Nephron progenitor cell (in vitro differentiated cells): ENCODE measurements at regions not wholly inside any gene's neighbourhood (a gene's known extent, or its start where the extent isn't known, plus 50 kb on each side); places are given as distances from the start of the nearest gene placed in this dataset.

Experiments used
- DNase-seq: peaks from one replicate; pipeline ENCODE4 v3.0.0; 2021
- H3K27ac Mint-ChIP-seq: 2 replicates; pipeline ENCODE4 v1.8.0; 2021; ENCODE audit warnings: mild to moderate bottlenecking, moderate library complexity, mixed read lengths
- H3K27me3 Mint-ChIP-seq: 2 replicates; pipeline ENCODE4 v1.8.0; 2021; ENCODE audit warnings: mild to moderate bottlenecking, low read depth, mixed read lengths; ENCODE audit not compliant: poor library complexity
- H3K36me3 Mint-ChIP-seq: 2 replicates; pipeline ENCODE4 v1.8.0; 2021; ENCODE audit warnings: low read depth, mixed read lengths
- H3K4me1 Mint-ChIP-seq: 2 replicates; pipeline ENCODE4 v1.8.0; 2021; ENCODE audit warnings: mixed read lengths
- H3K4me3 Mint-ChIP-seq: 2 replicates; pipeline ENCODE4 v1.8.0; 2021; ENCODE audit warnings: mild to moderate bottlenecking, moderate library complexity, mixed read lengths
- H3K9me3 Mint-ChIP-seq: 2 replicates; pipeline ENCODE4 v1.8.0; 2021; ENCODE audit warnings: mild to moderate bottlenecking, moderate library complexity, mixed read lengths
- CTCF ChIP-seq: fragments of 200-600 bp; sonication (generic); IDR thresholded peaks from 2 replicates; pipeline ENCODE4 v1.5.0; 2021; ENCODE audit warnings: antibody characterized with exemption

GRCh38 chr12:125263385-125263784, 198.2 kb downstream of the AACS start:
- Mint-ChIP-seq H3K4me3 (no peak overlapping the region), H3K27ac (no peak overlapping the region), H3K27me3 (peaks cover 9% of the 10 kb centered on the region), H3K4me1 (peaks cover 25% of the 10 kb centered on the region), H3K36me3 (peaks cover 9% of the 10 kb centered on the region), H3K9me3 (peaks cover 14% of the 10 kb centered on the region)
- TF ChIP-seq CTCF = no peak
- DNase-seq = peak; percentile 21

- peaks cover 3% of the 10 kb centered on the region for H3K27me3 Mint-ChIP-seq
- peaks cover 9% of the 10 kb centered on the region for H3K36me3 Mint-ChIP-seq
- H3K9me3 Mint-ChIP-seq = peaks cover 14% of the 10 kb centered on the region
- no peak overlapping the region for H3K4me3 Mint-ChIP-seq
- TF ChIP-seq CTCF = no peak
- no peak for DNase-seq
- no peak overlapping the region for H3K27ac Mint-ChIP-seq
- H3K4me1 Mint-ChIP-seq = peaks cover 4% of the 10 kb centered on the region
These were observed 201.9 kb downstream of the AACS start for GRCh38 chr12:125267114-125267513.

- no peak overlapping the region for H3K4me3 Mint-ChIP-seq
- no peak overlapping the region for H3K27ac Mint-ChIP-seq
- no peak for DNase-seq
- H3K4me1 Mint-ChIP-seq = peaks cover 9% of the 10 kb centered on the region
- no peaks in the 10 kb centered on the region for H3K36me3 Mint-ChIP-seq
- peaks cover 4% of the 10 kb centered on the region for H3K9me3 Mint-ChIP-seq
- no peaks in the 10 kb centered on the region for H3K27me3 Mint-ChIP-seq
- TF ChIP-seq CTCF = no peak
These were observed 204.0 kb downstream of the AACS start for GRCh38 chr12:125269276-125269675.

DNA sequence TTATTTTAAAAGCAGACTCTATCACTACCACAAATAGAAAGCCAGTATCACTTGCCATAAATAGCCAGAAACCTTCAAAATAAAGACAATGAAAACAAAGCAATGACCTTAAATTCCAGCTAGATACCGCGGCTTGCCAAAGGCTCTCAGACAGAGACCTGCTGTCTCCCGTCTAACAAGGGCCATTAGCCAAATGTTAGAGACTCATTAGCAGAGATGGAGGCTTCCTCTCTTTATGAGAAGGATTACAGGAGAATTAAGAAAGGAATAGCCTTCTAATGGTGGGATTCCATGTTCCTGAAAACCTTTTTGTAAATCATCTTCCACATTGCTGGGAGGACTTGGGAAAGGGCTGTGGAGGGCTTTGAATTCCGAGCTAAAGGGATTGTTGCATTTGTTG, 206.7 kb downstream of the AACS start:
- no peaks in the 10 kb centered on the region for H3K9me3 Mint-ChIP-seq
- DNase-seq = no peak
- peaks cover 3% of the 10 kb centered on the region for H3K27me3 Mint-ChIP-seq
- peaks cover 9% of the 10 kb centered on the region for H3K4me1 Mint-ChIP-seq
- no peak overlapping the region for H3K27ac Mint-ChIP-seq
- no peak for TF ChIP-seq CTCF
- no peak overlapping the region for H3K4me3 Mint-ChIP-seq
- no peaks in the 10 kb centered on the region for H3K36me3 Mint-ChIP-seq

DNA sequence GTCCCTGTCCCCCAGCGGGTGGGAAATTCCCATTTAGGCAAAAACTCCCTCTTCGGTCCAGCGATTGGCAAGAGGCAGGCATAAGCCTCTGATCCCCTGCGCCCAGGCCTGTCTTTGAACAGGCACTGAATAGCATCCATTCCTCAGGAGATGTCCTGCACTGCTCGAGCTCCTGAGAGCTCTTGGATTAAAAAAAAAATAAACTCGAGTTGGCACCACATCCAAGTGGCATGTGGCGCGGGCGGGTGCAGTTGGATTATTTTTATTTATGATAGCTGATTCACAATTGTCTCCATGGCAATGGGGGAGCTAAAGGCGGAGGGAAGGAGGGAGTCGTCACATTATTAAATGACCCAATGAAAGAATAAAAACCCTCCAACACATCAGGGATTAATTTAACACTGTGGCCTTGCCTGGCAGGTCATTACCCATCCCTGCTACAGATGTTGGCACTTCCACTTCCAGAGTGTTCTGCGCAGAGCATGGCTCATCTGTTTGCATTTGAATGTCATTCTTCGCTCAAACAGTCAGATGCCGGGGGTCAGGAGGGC, 207.2 kb downstream of the AACS start:
- H3K9me3 Mint-ChIP-seq = no peaks in the 10 kb centered on the region
- no peaks in the 10 kb centered on the region for H3K36me3 Mint-ChIP-seq
- no peak for DNase-seq
- no peak for TF ChIP-seq CTCF
- no peak overlapping the region for H3K27ac Mint-ChIP-seq
- no peak overlapping the region for H3K4me3 Mint-ChIP-seq
- H3K27me3 Mint-ChIP-seq = peaks cover 3% of the 10 kb centered on the region
- H3K4me1 Mint-ChIP-seq = peaks cover 9% of the 10 kb centered on the region

- TF ChIP-seq CTCF = no peak
- no peak for DNase-seq
- no peak overlapping the region for H3K27ac Mint-ChIP-seq
- H3K9me3 Mint-ChIP-seq = no peaks in the 10 kb centered on the region
- no peak overlapping the region for H3K4me3 Mint-ChIP-seq
- H3K36me3 Mint-ChIP-seq = no peaks in the 10 kb centered on the region
- H3K27me3 Mint-ChIP-seq = peaks cover 10% of the 10 kb centered on the region
- H3K4me1 Mint-ChIP-seq = peaks cover 9% of the 10 kb centered on the region
These were observed 211.3 kb downstream of the AACS start for GRCh38 chr12:125276567-125276966.
